GM08714 (cell line): ENCODE measurements at regions not wholly inside any gene's neighbourhood (a gene's known extent, or its start where the extent isn't known, plus 50 kb on each side); places are given as distances from the start of the nearest gene placed in this dataset.

Experiments
- H3K4me3 ChIP-seq: fragments of 200-500 bp; sonication (Bioruptor generic); 2 replicates; pipeline ENCODE4 v1.5.1; 2014; ENCODE audit warnings: mild to moderate bottlenecking, low read length, inconsistent platforms
- ZNF274 ChIP-seq: IDR thresholded peaks from 2 replicates; pipeline ENCODE4 v1.6.1; 2012; ENCODE audit warnings: mild to moderate bottlenecking, low read depth, low read length

DNA sequence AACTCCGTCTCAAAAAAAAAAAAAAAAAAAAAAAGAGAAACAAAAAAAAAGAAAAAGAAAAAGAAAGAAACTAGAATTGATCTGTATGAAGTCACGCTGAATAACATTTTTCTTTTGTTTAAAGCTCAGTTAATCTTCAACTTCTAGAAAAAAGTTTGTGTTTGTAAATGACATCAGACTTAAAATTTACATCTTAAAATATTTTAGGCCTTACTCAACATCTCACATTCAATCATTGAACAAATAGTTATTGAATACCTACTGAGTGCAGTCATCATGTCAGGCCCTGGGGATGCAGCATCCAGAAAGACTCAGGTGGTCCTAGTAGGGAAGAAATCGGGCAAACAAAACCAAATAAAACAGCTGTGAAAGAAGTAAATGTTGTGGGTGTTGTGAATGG is 292.3 kb upstream of the FANCL start:
- no peak overlapping the region for H3K4me3 ChIP-seq
- no peak for TF ChIP-seq ZNF274

DNA sequence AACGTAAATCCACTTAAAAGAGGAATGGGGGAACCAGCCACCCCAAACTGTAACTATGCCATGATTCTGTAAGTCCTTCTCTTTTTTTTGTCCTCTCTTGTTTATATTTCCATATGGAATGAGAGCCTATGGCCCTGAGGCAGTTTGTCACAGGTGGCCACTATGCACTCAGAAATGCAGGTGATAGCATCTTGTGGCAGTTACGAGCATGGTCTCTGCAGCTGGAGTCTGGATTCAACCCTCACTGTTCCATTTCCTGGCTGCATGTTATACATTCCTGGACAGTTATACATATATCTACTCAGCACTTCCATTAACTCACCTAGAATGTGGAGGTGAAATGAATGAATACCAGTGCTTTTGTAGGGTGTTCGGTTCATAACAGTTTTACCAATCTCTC is 291.5 kb upstream of the FANCL start:
- TF ChIP-seq ZNF274 = no peak

GRCh38 chr2:58527647-58528046 is 286.5 kb upstream of the FANCL start:
- no peak overlapping the region for H3K4me3 ChIP-seq
- no peak for TF ChIP-seq ZNF274

More for the DNA sequence above, 291.5 kb upstream of the FANCL start:
- H3K4me3 ChIP-seq = no peak overlapping the region

DNA sequence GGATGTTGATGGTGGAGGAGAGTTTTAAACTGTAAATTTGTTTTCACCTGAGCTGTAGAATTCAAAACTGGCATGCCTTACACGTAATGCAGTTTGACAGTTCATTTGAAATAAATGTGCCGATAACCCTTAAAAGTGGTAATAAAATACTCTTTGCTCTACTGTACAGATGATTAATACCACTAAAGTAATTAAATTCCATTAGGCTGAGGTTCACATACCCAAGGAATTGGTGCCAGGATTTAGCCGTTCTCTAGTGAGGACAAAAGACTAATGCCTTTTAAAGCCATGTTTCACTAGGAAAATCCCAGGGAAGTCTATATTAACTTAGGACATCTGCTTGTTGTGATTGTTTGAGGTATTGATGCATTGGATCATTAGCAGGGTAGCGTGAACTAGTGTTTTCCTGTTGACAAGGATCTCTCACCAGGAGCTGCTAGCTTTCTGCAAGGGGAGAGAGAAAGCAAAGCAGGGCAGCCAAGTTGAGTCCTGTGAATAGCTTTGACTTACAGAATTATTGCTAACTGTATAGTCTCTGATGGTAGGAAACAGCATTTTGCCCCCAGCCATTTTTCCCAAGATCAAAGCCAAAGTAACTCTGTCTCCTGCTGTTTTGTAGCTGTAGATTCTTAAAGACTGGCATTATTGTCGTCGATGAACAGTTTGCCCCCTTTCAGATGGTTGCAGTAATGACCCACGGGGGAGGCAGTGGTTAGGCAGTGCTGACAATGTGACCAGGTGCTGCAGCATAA is 280.9 kb upstream of the FANCL start:
- no peak for TF ChIP-seq ZNF274
- H3K4me3 ChIP-seq = no peak overlapping the region

GRCh38 chr2:58520903-58521302 is 279.8 kb upstream of the FANCL start:
- H3K4me3 ChIP-seq = no peak overlapping the region

DNA sequence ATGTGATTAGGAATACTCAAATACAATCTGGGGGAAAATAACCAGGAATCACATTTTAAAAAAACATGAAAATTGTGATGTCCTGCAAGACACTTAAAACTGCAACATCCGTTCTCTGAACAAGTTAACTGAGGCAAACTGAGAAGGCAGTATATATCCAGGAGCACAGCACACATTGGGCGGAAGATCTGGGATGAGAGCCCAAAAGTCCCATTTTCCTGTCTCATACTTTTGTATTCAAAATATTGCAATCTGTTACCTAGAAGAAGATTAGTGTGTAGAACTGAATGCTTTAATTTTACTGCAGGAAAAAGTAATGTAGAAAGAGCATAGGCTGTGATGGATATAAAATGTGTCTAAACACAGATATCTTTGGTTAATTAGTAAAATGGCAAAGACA is 276.8 kb upstream of the FANCL start:
- no peak overlapping the region for H3K4me3 ChIP-seq
- no peak for TF ChIP-seq ZNF274

More at GRCh38 chr2:58520903-58521302, 279.8 kb upstream of the FANCL start:
- TF ChIP-seq ZNF274 = no peak

GRCh38 chr2:58516695-58517094 is 275.6 kb upstream of the FANCL start:
- no peak overlapping the region for H3K4me3 ChIP-seq

GRCh38 chr2:58515827-58516573 is 274.9 kb upstream of the FANCL start:
- TF ChIP-seq ZNF274 = no peak

More at GRCh38 chr2:58516695-58517094, 275.6 kb upstream of the FANCL start:
- no peak for TF ChIP-seq ZNF274

DNA sequence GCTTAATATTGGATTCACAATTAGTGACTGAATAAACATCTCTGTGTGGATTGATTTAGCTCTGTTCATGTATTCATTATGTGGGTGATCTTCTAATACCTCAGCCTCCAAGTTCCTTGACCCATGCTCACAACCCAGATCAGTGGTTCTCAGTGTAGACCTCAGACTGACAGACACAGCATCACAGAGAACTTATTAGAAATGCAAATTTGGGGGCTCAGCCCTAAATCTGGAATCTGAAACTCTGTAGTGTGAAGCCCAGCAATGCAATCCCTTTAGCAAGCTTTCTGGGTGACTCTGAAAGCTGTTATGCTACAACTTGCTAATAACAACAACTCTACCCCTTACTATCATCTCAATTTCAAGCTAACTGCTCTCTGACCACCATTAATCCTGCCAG is 273.1 kb upstream of the FANCL start:
- TF ChIP-seq ZNF274 = no peak
- no peak overlapping the region for H3K4me3 ChIP-seq

More at GRCh38 chr2:58515827-58516573, 274.9 kb upstream of the FANCL start:
- no peak overlapping the region for H3K4me3 ChIP-seq

- no peak for TF ChIP-seq ZNF274
- H3K4me3 ChIP-seq = no peak overlapping the region
Measured at GRCh38 chr2:58512878-58513277, 271.8 kb upstream of the FANCL start.

DNA sequence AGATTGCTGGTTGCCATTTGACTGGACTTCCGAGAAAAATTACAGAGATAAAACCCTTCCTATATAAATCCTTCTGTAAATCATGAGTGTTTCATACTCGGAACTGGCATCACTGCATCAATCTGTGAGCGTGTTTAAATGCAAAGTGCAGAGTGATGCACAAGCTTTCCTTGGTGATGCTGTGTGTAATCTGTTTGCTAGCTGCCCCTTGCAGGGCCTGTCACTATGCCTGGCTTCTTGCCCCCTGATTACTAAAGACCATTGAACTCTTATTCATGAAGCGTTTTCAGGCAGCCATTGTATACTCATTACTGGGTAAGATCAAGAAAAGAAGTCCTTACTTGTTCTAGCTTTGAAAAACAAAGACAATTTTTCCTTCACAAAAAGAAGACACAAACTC is 266.9 kb upstream of the FANCL start:
- no peak overlapping the region for H3K4me3 ChIP-seq
- TF ChIP-seq ZNF274 = no peak

DNA sequence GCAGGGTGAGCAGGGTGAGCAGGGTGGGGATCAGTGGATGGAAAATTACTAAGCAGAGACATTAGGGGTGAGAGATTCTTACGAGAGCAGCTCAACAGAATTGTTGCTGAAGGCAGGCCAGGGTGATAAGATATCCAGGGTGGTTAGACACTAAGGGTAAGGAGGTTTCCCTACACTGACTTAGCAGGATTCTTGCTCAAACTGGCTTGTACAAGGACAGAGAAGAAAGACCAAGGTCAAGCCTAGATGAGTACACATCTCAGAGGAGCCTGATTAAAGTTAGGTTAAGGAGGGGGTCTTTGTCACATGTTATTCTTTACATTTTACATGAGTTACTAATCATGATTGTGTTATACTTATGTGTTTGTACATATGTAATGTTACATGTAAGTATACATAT is 262.8 kb upstream of the FANCL start:
- TF ChIP-seq ZNF274 = no peak
- H3K4me3 ChIP-seq = no peak overlapping the region

GRCh38 chr2:58502931-58503330 is 261.8 kb upstream of the FANCL start:
- TF ChIP-seq ZNF274 = no peak
- H3K4me3 ChIP-seq = no peak overlapping the region

DNA sequence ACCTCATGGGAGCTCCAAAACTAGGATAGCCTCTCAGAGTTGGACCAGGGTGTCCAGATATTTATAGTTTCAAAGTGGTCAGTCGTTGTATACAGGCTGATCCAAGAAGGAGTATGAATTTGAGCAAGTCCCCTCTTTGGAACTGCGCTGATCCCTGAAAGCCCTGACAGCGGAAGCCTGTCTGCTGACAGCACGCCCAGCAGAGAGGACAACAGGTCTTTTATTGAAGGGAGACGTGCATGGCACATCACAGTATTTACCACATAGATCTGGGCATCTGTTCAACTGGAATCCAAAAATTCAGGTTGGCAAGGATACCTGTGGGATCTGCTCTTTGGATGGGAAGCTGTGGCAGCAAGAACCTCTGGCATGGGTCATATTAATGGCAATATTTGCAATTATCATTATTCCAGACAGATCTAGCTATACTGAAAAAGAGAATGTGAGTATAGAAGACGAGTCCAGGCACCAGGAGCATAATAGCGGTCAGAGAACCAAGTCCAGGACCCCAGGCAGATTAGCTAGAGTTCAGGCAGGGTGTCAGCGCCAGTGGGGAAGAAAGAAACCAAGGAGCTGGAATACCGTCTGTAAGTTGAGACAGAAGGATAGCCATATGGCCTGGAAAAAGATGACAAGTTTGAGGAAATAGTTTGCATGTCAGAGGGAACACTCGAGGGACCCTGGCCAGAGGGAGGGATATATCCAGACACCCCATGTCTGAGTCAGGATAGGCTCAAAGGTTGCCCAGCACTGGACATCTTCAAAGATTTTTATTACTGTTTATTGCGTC is 260.4 kb upstream of the FANCL start:
- H3K4me3 ChIP-seq = no peak overlapping the region
- no peak for TF ChIP-seq ZNF274
